Ovary (tissue), 3 donors: ENCODE measurements at regions not wholly inside any gene's neighbourhood (a gene's known extent, or its start where the extent isn't known, plus 50 kb on each side); places are given as distances from the start of the nearest gene placed in this dataset.

ENCODE experiments used
- EP300 ChIP-seq: sonication (generic); formaldehyde crosslinking; IDR thresholded peaks from one replicate; pipeline ENCODE4 v1.6.1; 2017; ENCODE audit warnings: antibody characterized with exemption
- POLR2A ChIP-seq: fragments of 450-650 bp; IDR thresholded peaks from one replicate; pipeline ENCODE4 v1.6.1; 2017; ENCODE audit warnings: antibody characterized with exemption, mild to moderate bottlenecking, moderate library complexity
- TF ChIP-seq, protein P1 (sequence below), 3 donors: fragments of 450-650 bp in 2 of 3; fragments of 200-600 bp in 1 of 3; IDR thresholded peaks; one replicate each; pipeline versions ENCODE4 v1.5.1 to v1.8.0; 2016 to 2022; ENCODE audit warnings: antibody characterized with exemption in 3 of 3, mild to moderate bottlenecking in 1 of 3
- donor health status: DM: no; HTN: no; CAD: no.

DNA sequence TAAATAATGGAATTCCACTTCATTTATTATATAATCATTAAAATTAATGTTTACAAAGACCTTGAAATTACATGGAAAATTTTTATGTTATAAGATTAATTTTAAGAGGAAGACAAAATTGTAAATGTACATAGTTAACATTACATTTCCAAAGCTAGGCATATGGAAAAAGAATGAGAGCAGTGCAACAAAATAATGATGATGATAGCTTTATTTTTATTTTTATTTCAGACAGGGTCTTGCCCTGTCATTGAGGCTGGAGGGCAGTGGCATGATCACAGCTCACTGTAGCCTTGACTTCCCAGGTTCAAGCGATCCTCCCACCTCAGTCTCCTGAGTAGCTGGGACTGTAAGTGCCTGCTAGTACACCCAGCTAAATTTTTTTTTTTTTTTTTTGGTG, 61.2 kb upstream of the ZCCHC2 start:
- TF ChIP-seq, protein P1, sequence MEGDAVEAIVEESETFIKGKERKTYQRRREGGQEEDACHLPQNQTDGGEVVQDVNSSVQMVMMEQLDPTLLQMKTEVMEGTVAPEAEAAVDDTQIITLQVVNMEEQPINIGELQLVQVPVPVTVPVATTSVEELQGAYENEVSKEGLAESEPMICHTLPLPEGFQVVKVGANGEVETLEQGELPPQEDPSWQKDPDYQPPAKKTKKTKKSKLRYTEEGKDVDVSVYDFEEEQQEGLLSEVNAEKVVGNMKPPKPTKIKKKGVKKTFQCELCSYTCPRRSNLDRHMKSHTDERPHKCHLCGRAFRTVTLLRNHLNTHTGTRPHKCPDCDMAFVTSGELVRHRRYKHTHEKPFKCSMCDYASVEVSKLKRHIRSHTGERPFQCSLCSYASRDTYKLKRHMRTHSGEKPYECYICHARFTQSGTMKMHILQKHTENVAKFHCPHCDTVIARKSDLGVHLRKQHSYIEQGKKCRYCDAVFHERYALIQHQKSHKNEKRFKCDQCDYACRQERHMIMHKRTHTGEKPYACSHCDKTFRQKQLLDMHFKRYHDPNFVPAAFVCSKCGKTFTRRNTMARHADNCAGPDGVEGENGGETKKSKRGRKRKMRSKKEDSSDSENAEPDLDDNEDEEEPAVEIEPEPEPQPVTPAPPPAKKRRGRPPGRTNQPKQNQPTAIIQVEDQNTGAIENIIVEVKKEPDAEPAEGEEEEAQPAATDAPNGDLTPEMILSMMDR (IDR thresholded peaks at IDR 0.05) = no peak
- no peak for TF ChIP-seq EP300
- TF ChIP-seq POLR2A = no peak
